ENCODE measurements at regions not wholly inside any gene's neighbourhood (a gene's known extent, or its start where the extent isn't known, plus 50 kb on each side); places are given as distances from the start of the nearest gene placed in this dataset.
"Not testable (repeated sequence)": the region's sequence is repeated elsewhere in the genome, so short reads cannot be mapped to it uniquely, and the experiment has no call there.

DNA sequence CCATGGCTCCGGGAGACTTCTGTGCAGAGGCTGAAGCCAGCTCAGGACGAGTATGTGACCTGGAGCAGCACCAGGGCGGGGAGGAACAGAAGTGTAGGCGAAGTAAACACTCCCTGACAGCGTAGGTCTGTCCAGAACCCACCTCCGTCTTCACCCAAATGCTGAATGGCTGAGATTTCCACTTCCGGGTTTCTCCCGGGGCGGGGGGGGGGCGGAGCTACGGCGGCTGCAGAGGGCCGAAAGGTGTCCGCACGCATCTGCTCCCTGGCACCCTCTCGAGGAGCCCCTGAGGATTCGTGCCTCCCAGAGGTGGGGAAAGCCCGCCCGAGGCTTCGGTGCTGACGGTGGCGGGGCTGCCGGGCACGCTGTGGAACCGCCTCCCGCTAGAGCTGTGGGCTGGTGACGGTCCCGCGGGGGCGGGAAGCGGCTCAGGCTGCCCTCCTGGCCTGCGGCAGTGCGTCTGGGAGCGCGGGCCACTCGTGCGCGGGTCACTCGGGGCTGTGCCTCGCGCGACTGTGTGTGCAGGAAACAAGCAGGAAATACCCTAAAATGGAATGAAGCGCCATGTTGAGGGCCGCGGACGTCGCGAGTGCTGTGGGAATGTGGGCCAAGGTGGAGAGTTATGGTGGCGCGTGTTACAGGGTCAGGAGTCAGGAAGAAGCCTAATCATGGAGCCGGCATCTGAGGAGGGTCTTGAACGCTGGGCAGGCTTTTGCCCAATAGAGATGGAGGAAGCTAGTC lies 1425.4 kb downstream of the FOXD4L5 start:
- BruUV-seq (replicated peaks): no TSS peak
- no peak for DNase-seq
- Mint-ChIP-seq H3K27me3 (ENCODE audit: insufficient read depth, unreplicated experiment) (no peaks in the 10 kb centered on the region), H3K4me3 (ENCODE audit: unreplicated experiment) (no peak overlapping the region), H3K4me1 (ENCODE audit: low read depth, unreplicated experiment) (no peaks in the 10 kb centered on the region), H3K36me3 (ENCODE audit: insufficient read depth, unreplicated experiment) (no peaks in the 10 kb centered on the region), H3K9me3 (ENCODE audit: unreplicated experiment) (no peaks in the 10 kb centered on the region), H3K27ac (ENCODE audit: unreplicated experiment) (no peak overlapping the region)
- TF ChIP-seq CTCF (IDR thresholded peaks at IDR 0.05; ENCODE audit: insufficient read depth in 1 of 2, low read depth in 1 of 2, low read length in 1 of 2, severe bottlenecking in 1 of 2, unreplicated experiment in 1 of 2): no peak
- CTCF ChIA-PET: no interaction called here
- intact Hi-C loops (cut with micrococcal nuclease; ENCODE audit: unreplicated experiment): no loop called here
- Histone ChIP-seq H3K4me3 (ENCODE audit: low read depth, low read length) (no peak overlapping the region), H3K4me1 (no peaks in the 10 kb centered on the region), H3K27me3 (replicated peaks; ENCODE audit: control insufficient read depth, insufficient read depth, low read length) (no peaks in the 10 kb centered on the region), H3K36me3 (ENCODE audit: control insufficient read depth, insufficient read depth, low read length) (no peaks in the 10 kb centered on the region), H3K9me3 (no peaks in the 10 kb centered on the region)
- POLR2A ChIA-PET: no interaction called here

DNA sequence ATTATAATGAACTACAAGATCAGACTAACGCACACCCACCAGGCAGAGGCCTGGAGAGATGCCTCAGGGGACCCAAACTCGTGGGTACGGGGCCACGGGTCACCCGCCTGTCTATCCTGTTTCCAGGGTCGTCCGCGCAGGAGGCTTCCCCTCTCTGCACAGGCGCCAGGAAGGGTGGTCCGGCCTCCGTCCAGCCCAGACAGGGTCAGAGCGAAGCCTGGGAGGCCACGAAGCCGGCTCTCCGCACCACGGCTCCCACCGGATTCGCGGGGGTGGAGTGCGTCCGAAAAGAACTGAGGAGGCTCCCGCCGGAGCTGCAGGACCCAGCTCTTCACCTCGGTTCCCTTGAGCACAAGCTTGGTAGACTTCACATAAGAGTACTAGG lies 1425.9 kb downstream of the FOXD4L5 start:
- H3K4me1 ChIP-seq; H3K9me3 ChIP-seq; H3K36me3 Mint-ChIP-seq (ENCODE audit: insufficient read depth, unreplicated experiment); intact Hi-C loops (cut with micrococcal nuclease; ENCODE audit: unreplicated experiment); H3K4me3 Mint-ChIP-seq (ENCODE audit: unreplicated experiment); H3K4me1 Mint-ChIP-seq (ENCODE audit: low read depth, unreplicated experiment); CTCF ChIA-PET; H3K9me3 Mint-ChIP-seq (ENCODE audit: unreplicated experiment); BruUV-seq (replicated peaks); DNase-seq; POLR2A ChIA-PET; H3K4me3 ChIP-seq (ENCODE audit: low read depth, low read length); H3K36me3 ChIP-seq (ENCODE audit: control insufficient read depth, insufficient read depth, low read length); H3K27me3 Mint-ChIP-seq (ENCODE audit: insufficient read depth, unreplicated experiment); H3K27me3 ChIP-seq (replicated peaks; ENCODE audit: control insufficient read depth, insufficient read depth, low read length); H3K27ac Mint-ChIP-seq (ENCODE audit: unreplicated experiment): not testable (repeated sequence)

GRCh38 chr9:63853140-63853751 lies 1431.8 kb downstream of the FOXD4L5 start:
- H3K36me3 ChIP-seq (ENCODE audit: control insufficient read depth, insufficient read depth, low read length); H3K9me3 Mint-ChIP-seq (ENCODE audit: unreplicated experiment); POLR2A ChIA-PET; H3K27me3 ChIP-seq (replicated peaks; ENCODE audit: control insufficient read depth, insufficient read depth, low read length); H3K36me3 Mint-ChIP-seq (ENCODE audit: insufficient read depth, unreplicated experiment); BruUV-seq (replicated peaks); H3K9me3 ChIP-seq; CTCF ChIA-PET; H3K4me3 ChIP-seq (ENCODE audit: low read depth, low read length); H3K4me1 ChIP-seq; H3K27me3 Mint-ChIP-seq (ENCODE audit: insufficient read depth, unreplicated experiment); H3K4me1 Mint-ChIP-seq (ENCODE audit: low read depth, unreplicated experiment); intact Hi-C loops (cut with micrococcal nuclease; ENCODE audit: unreplicated experiment); H3K4me3 Mint-ChIP-seq (ENCODE audit: unreplicated experiment); H3K27ac Mint-ChIP-seq (ENCODE audit: unreplicated experiment); DNase-seq: not testable (repeated sequence)

GRCh38 chr9:63824804-63825203 lies 1460.2 kb downstream of the FOXD4L5 start:
- H3K9me3 ChIP-seq; H3K27ac Mint-ChIP-seq (ENCODE audit: unreplicated experiment); intact Hi-C loops (cut with micrococcal nuclease; ENCODE audit: unreplicated experiment); H3K4me3 ChIP-seq (ENCODE audit: low read depth, low read length); POLR2A ChIA-PET; CTCF ChIA-PET; DNase-seq; H3K36me3 ChIP-seq (ENCODE audit: control insufficient read depth, insufficient read depth, low read length); H3K4me3 Mint-ChIP-seq (ENCODE audit: unreplicated experiment); H3K27me3 ChIP-seq (replicated peaks; ENCODE audit: control insufficient read depth, insufficient read depth, low read length); H3K27me3 Mint-ChIP-seq (ENCODE audit: insufficient read depth, unreplicated experiment); H3K4me1 Mint-ChIP-seq (ENCODE audit: low read depth, unreplicated experiment); BruUV-seq (replicated peaks); H3K36me3 Mint-ChIP-seq (ENCODE audit: insufficient read depth, unreplicated experiment); H3K4me1 ChIP-seq: not testable (repeated sequence)
- peaks cover 13% of the 10 kb centered on the region for H3K9me3 Mint-ChIP-seq (ENCODE audit: unreplicated experiment)

GRCh38 chr9:63823375-63824201 lies 1461.4 kb downstream of the FOXD4L5 start:
- H3K36me3 ChIP-seq (ENCODE audit: control insufficient read depth, insufficient read depth, low read length); CTCF ChIA-PET; intact Hi-C loops (cut with micrococcal nuclease; ENCODE audit: unreplicated experiment); H3K27me3 Mint-ChIP-seq (ENCODE audit: insufficient read depth, unreplicated experiment); H3K4me1 Mint-ChIP-seq (ENCODE audit: low read depth, unreplicated experiment); POLR2A ChIA-PET; H3K4me3 Mint-ChIP-seq (ENCODE audit: unreplicated experiment); H3K4me1 ChIP-seq; H3K4me3 ChIP-seq (ENCODE audit: low read depth, low read length); H3K36me3 Mint-ChIP-seq (ENCODE audit: insufficient read depth, unreplicated experiment); H3K27ac Mint-ChIP-seq (ENCODE audit: unreplicated experiment); H3K27me3 ChIP-seq (replicated peaks; ENCODE audit: control insufficient read depth, insufficient read depth, low read length); H3K9me3 ChIP-seq; DNase-seq; BruUV-seq (replicated peaks): not testable (repeated sequence)
- peaks cover 13% of the 10 kb centered on the region for H3K9me3 Mint-ChIP-seq (ENCODE audit: unreplicated experiment)

DNA sequence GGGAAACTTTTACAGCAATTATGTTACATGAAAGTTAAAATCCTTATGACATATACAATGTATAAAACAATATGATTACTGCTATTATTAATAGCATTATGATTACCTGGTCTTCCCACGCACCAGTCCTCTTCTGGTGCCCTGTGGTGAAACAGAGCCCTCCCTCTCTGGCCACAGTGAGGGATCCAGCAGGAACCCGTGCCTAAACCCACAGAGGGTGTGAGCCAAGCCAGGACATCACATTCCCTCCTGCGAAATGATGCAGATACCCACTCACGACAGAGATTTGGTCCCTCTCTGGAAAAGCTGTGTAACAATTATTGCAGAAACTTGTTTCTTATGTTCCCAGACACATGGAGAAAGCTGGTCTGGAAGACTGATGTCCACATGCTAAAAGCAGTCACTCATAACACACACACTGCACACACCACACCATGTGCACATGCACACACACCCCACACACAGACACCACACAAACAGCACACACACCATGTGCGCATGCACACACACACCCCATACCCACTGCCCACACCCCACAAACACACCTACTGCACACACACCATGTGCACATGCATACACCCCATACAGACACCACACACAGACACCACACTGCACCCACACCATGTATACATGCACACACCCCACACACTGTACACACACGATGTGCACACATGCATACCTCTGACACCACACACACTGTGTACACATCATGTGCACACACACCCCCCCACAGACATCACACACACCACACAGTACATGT lies 1462.2 kb downstream of the FOXD4L5 start:
- DNase-seq; CTCF ChIA-PET; H3K36me3 ChIP-seq (ENCODE audit: control insufficient read depth, insufficient read depth, low read length); BruUV-seq (replicated peaks); H3K4me1 Mint-ChIP-seq (ENCODE audit: low read depth, unreplicated experiment); H3K4me3 Mint-ChIP-seq (ENCODE audit: unreplicated experiment); H3K27ac Mint-ChIP-seq (ENCODE audit: unreplicated experiment); H3K9me3 ChIP-seq; H3K27me3 Mint-ChIP-seq (ENCODE audit: insufficient read depth, unreplicated experiment); H3K4me3 ChIP-seq (ENCODE audit: low read depth, low read length); H3K4me1 ChIP-seq; H3K27me3 ChIP-seq (replicated peaks; ENCODE audit: control insufficient read depth, insufficient read depth, low read length); intact Hi-C loops (cut with micrococcal nuclease; ENCODE audit: unreplicated experiment); H3K36me3 Mint-ChIP-seq (ENCODE audit: insufficient read depth, unreplicated experiment); POLR2A ChIA-PET: not testable (repeated sequence)
- H3K9me3 Mint-ChIP-seq (ENCODE audit: unreplicated experiment): peaks cover 18% of the 10 kb centered on the region
